Loucy (cell line): ENCODE measurements at regions not wholly inside any gene's neighbourhood (a gene's known extent, or its start where the extent isn't known, plus 50 kb on each side); places are given as distances from the start of the nearest gene placed in this dataset.

ENCODE experiments used
- H2AFZ ChIP-seq: fragments of 200-600 bp; sonication (generic); 2 replicates; pipeline ENCODE4 v1.6.0; 2016; ENCODE audit warnings: antibody characterized with exemption, mild to moderate bottlenecking, low read length, moderate library complexity
- H3F3A ChIP-seq: fragments of 200-600 bp; 2 replicates; pipeline ENCODE4 v1.6.0; 2016; ENCODE audit warnings: antibody characterized with exemption, low read depth, mild to moderate bottlenecking
- H3K27me3 ChIP-seq: fragments of 200-600 bp; sonication (generic); 2 replicates; pipeline ENCODE4 v1.6.1; 2014; ENCODE audit warnings: low read length, mild to moderate bottlenecking; ENCODE audit not compliant: insufficient read depth, poor library complexity, severe bottlenecking
- H3K36me3 ChIP-seq: fragments of 200-600 bp; sonication (generic); 2 replicates; pipeline ENCODE4 v1.6.1; 2016; ENCODE audit warnings: low read length; ENCODE audit not compliant: insufficient read depth
- H3K4me1 ChIP-seq: fragments of 200-600 bp; sonication (generic); 2 replicates; pipeline ENCODE4 v1.5.1; 2014; ENCODE audit warnings: low read length, mild to moderate bottlenecking; ENCODE audit not compliant: insufficient read depth, poor library complexity, severe bottlenecking
- H3K4me2 ChIP-seq: fragments of 200-600 bp; sonication (generic); 2 replicates; pipeline ENCODE4 v1.6.0; 2014; ENCODE audit warnings: antibody characterized with exemption, low read length, low read depth, mild to moderate bottlenecking; ENCODE audit not compliant: poor library complexity, severe bottlenecking
- H3K4me3 ChIP-seq: fragments of 200-600 bp; sonication (generic); 2 replicates; pipeline ENCODE4 v1.5.1; 2014; ENCODE audit warnings: low read length, mild to moderate bottlenecking, mixed read lengths; ENCODE audit not compliant: poor library complexity, severe bottlenecking
- H3K79me2 ChIP-seq: fragments of 200-600 bp; sonication (generic); 2 replicates; pipeline ENCODE4 v1.6.1; 2014; ENCODE audit warnings: low read length; ENCODE audit not compliant: insufficient read depth
- H3K9ac ChIP-seq: fragments of 200-600 bp; sonication (generic); 2 replicates; pipeline ENCODE4 v1.6.0; 2014; ENCODE audit warnings: mild to moderate bottlenecking, low read depth, low read length, moderate library complexity; ENCODE audit not compliant: poor library complexity, severe bottlenecking
- H3K9me2 ChIP-seq: fragments of 200-600 bp; sonication (generic); replicated peaks from 2 replicates; pipeline ENCODE4 v1.6.1; 2016; ENCODE audit warnings: low read depth, low read length, mixed read lengths
- H3K9me3 ChIP-seq: fragments of 200-600 bp; sonication (generic); 2 replicates; pipeline ENCODE4 v1.6.1; 2014; ENCODE audit warnings: mild to moderate bottlenecking, antibody characterized with exemption, low read length, low read depth; ENCODE audit not compliant: insufficient read depth
- H4K20me1 ChIP-seq: fragments of 200-600 bp; sonication (generic); 2 replicates; pipeline ENCODE4 v1.6.0; 2014; ENCODE audit warnings: antibody characterized with exemption, low read length, mild to moderate bottlenecking; ENCODE audit not compliant: insufficient read depth, poor library complexity, severe bottlenecking
- CTCF ChIP-seq: fragments of 200-600 bp; sonication (generic); conservative IDR thresholded peaks from 2 replicates; pipeline ENCODE4 v1.5.1; 2014; ENCODE audit warnings: mild to moderate bottlenecking, antibody characterized with exemption, low read length
- EZH2phosphoT487 ChIP-seq: fragments of 200-600 bp; IDR thresholded peaks from 2 replicates; pipeline ENCODE4 v1.6.1; 2018; ENCODE audit warnings: antibody characterized with exemption, mild to moderate bottlenecking, moderate library complexity, borderline replicate concordance

- Histone ChIP-seq H3F3A (no peaks in the 10 kb centered on the region), H3K4me3 (no peak overlapping the region), H3K9me3 (no peaks in the 10 kb centered on the region; the same call in 1 of the 2 replicates), H3K27me3 (no peaks in the 10 kb centered on the region), H3K36me3 (no peaks in the 10 kb centered on the region), H3K4me2 (no peak overlapping the region), H4K20me1 (no peaks in the 10 kb centered on the region), H3K79me2 (no peaks in the 10 kb centered on the region), H3K9me2 (no peaks in the 10 kb centered on the region), H3K9ac (no peak overlapping the region), H2AFZ (no peak overlapping the region), H3K4me1 (peaks cover 6% of the 10 kb centered on the region)
- TF ChIP-seq EZH2phosphoT487: no peak
- TF ChIP-seq CTCF: no peak
Measured at GRCh38 chr3:72152551-72153476, 367.9 kb upstream of the PROK2 start.

GRCh38 chr3:72151465-72152238 lies 366.7 kb upstream of the PROK2 start:
- Histone ChIP-seq H3K4me2 (no peak overlapping the region), H3K79me2 (no peaks in the 10 kb centered on the region), H3K36me3 (no peaks in the 10 kb centered on the region), H3K9ac (no peak overlapping the region), H3K27me3 (no peaks in the 10 kb centered on the region), H3K9me2 (no peaks in the 10 kb centered on the region), H4K20me1 (no peaks in the 10 kb centered on the region), H3K4me1 (no peaks in the 10 kb centered on the region), H3F3A (no peaks in the 10 kb centered on the region), H3K4me3 (no peak overlapping the region), H2AFZ (no peak overlapping the region), H3K9me3 (no peaks in the 10 kb centered on the region; the same call in 1 of the 2 replicates)
- TF ChIP-seq EZH2phosphoT487 (no peak), CTCF (no peak)

GRCh38 chr3:72150634-72151412 lies 365.9 kb upstream of the PROK2 start:
- H3K4me3 ChIP-seq: no peak overlapping the region
- no peak for TF ChIP-seq CTCF
- H3K36me3 ChIP-seq: no peaks in the 10 kb centered on the region
- H3K4me2 ChIP-seq: no peak overlapping the region
- H3K79me2 ChIP-seq: no peaks in the 10 kb centered on the region
- H3K27me3 ChIP-seq: no peaks in the 10 kb centered on the region
- no peaks in the 10 kb centered on the region for H3K4me1 ChIP-seq
- H4K20me1 ChIP-seq: no peaks in the 10 kb centered on the region
- H3K9me2 ChIP-seq: no peaks in the 10 kb centered on the region
- no peak overlapping the region for H3K9ac ChIP-seq
- no peak overlapping the region for H2AFZ ChIP-seq
- H3F3A ChIP-seq: no peaks in the 10 kb centered on the region
- H3K9me3 ChIP-seq: no peaks in the 10 kb centered on the region; the same call in 1 of the 2 replicates
